ENCODE measurements at regions not wholly inside any gene's neighbourhood (a gene's known extent, or its start where the extent isn't known, plus 50 kb on each side); places are given as distances from the start of the nearest gene placed in this dataset.
"Not testable (repeated sequence)": the region's sequence is repeated elsewhere in the genome, so short reads cannot be mapped to it uniquely, and the experiment has no call there.

DNA sequence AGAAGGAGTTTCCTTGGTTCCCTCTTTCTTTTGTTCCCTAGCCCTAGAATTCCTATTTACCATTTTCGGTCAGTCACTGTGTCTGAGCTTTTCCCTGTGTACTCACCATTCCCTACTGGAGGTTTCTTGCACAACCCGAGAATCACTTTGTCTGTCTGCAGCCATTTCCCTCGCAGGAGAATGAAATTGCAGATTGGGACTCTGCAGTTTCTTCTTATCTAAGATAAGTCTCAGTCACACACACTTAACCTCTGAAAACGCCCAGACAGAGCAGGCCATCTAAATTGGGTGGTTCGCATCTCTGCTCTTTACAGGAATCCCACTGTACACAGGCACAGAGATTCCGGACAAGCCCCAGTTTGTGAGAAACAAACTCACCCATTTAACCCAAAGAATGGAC, 58.6 kb upstream of the CNTNAP2 start:
- no peak for DNase-seq (ENCODE audit: low read depth, low spot score)

DNA sequence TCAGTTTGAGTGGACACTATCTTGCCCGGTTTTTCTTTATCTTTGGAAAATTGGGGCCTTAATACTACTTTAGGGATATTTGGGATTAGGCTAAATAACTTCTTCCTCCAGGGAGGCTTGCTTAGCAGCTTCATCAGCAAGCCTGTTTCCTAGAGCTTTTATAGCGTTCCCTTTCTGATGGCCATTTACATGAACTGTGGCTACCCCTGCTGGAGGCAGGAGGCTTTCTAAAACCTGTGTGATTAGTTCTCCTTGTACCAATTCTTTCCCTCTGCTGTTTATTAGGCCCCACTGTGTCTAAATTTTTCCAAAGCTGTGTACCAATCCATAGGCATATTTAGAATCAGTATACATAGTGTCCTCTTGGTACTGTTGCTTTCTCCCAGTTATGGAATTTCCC, 61.7 kb upstream of the CNTNAP2 start:
- DNase-seq (ENCODE audit: low read depth, low spot score): no peak

DNA sequence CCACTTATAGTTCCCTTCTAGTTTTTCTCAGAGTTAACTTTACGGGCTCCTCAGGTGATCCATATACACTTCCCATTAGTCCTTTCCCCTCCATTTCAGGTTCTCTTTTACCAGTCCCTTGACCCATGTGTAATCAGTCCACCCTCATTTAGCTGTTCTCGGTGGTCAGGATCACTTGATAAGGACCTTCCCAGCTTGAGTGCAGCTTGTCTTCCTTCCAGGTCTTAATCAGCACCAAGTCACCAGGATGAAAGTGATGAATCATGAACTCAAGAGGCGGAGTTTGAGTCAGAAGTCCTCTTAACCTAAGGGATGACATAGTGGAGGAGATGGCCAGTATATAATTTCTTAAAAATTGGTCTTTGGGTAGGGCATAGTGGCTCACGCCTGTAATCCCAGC, 63.1 kb upstream of the CNTNAP2 start:
- no peak for DNase-seq (ENCODE audit: low read depth, low spot score)

DNA sequence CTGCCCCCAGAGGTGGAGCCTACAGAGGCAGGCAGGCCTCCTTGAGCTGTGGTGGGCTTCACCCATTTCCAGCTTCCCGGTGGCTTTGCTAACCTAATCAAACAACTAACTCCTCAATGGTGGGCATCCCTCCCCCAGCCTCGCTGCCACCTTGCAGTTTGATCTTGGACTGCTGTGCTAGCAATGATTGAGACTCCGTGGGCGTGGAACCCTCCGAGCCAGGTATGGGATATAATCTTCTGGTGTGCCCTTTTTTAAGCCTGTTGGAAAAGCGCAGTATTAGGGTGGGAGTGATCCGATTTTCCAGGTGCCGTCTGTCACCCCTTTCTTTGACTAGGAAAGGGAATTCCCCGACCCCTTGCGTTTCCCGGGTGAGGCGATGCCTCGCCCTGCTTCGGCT, 73.3 kb upstream of the CNTNAP2 start:
- DNase-seq (ENCODE audit: low read depth, low spot score): not testable (repeated sequence)

- DNase-seq (ENCODE audit: low read depth, low spot score): no peak
Measured at GRCh38 chr7:146028251-146028750, 88.3 kb upstream of the CNTNAP2 start.

GRCh38 chr7:146027243-146027642, 89.4 kb upstream of the CNTNAP2 start:
- no peak for DNase-seq (ENCODE audit: low read depth, low spot score)

- no peak for DNase-seq (ENCODE audit: low read depth, low spot score)
Measured at GRCh38 chr7:146022776-146023175, 93.8 kb upstream of the CNTNAP2 start.

- DNase-seq (ENCODE audit: low read depth, low spot score): not testable (repeated sequence)
Measured at GRCh38 chr7:146019041-146020004, 97.3 kb upstream of the CNTNAP2 start.

GRCh38 chr7:146017366-146017765, 99.2 kb upstream of the CNTNAP2 start:
- not testable (repeated sequence) for DNase-seq (ENCODE audit: low read depth, low spot score)

DNA sequence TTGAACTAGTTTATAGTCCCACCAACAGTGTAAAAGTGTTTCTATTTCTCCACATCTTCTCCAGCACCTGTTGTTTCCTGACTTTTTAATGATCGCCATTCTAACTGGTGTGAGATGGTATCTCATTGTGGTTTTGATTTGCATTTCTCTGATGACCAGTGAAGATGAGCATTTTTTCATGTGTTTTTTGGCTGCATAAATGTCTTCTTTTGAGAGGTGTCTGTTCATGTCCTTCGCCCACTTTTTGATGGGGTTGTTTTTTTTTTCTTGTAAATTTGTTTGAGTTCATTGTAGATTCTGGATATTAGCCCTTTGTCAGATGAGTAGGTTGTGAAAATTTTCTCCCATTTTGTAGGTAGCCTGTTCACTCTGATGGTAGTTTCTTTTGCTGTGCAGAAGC, 102.4 kb upstream of the CNTNAP2 start:
- DNase-seq (ENCODE audit: low read depth, low spot score): not testable (repeated sequence)

DNA sequence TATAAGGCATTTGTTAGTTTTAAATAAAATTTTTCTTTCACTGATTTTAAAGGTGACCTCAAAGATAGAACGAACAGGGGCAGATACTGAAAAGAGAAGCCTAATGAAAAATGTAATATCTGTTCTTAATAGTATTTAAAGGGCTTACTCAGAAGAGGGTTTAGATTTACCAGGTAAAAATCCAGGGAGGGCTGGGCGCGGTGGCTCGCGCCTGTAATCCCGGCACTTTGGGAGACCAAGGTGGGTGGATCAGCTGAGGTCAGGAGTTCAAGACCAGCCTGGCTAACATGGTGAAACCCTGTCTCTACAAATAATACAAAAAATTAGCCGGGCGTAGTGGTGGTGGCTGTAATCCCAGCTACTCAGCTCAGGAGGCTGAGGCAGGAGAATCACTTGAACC, 108.3 kb upstream of the CNTNAP2 start:
- no peak for DNase-seq (ENCODE audit: low read depth, low spot score)

- no peak for DNase-seq (ENCODE audit: low read depth, low spot score)
Measured at GRCh38 chr7:146004805-146005204, 111.8 kb upstream of the CNTNAP2 start.

DNA sequence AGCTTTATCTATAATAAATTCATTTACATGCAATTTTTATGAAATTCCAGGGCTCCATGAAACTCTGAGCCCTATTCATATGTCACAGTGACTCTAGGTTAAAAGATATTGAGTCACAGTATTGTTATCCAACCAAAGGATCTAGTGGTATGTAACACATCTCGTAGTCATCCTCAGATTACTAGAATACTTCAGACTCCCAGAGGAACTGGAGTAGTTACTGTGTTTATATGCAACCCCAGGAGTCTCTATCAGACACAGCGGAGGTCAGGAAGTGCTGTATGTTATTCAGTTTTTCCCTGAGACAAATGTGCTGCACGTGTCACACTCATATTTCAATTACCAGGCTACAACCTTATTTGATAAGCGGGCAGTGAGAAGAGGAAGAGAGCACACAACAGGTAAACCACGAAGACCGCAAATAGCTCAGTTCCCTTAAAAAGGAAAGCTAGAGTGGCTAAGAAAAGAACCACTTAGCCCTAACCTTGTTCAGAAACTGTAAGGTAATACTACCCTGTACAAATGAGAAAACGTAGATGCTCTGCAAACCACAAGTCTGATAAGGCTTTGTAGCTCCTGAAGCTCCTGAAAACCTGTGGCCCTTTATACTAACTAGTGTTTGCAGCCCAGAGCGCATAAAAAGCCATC, 114.0 kb upstream of the CNTNAP2 start:
- no peak for DNase-seq (ENCODE audit: low read depth, low spot score)

GRCh38 chr7:146002008-146002407, 114.6 kb upstream of the CNTNAP2 start:
- DNase-seq (ENCODE audit: low read depth, low spot score): no peak

DNA sequence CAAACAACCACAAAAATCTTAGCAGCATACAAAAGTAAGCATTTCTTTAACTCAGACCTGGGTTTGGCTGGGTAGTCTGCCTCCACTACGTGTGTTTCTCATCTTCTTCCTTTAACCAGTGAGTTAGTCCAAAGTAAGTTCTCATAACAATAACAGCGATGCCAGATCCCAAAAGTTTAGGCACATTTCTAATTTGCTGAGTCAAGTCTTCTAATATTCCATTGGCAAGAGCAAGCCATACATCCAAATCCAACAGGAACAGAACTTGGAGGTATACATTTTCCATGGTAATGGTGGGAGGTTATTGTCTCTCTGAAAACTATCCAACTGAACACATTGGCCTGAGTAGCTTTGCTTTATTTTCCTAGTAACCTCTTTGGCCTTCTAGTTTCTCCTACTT, 115.7 kb upstream of the CNTNAP2 start:
- no peak for DNase-seq (ENCODE audit: low read depth, low spot score)

GRCh38 chr7:145989469-145989868, 127.1 kb upstream of the CNTNAP2 start:
- no peak for DNase-seq (ENCODE audit: low read depth, low spot score)

- no peak for DNase-seq (ENCODE audit: low read depth, low spot score)
Measured at GRCh38 chr7:145986248-145986874, 130.2 kb upstream of the CNTNAP2 start.

- DNase-seq (ENCODE audit: low read depth, low spot score): no peak
Measured at GRCh38 chr7:145978769-145979168, 137.8 kb upstream of the CNTNAP2 start.

GRCh38 chr7:145959981-145960380, 156.6 kb upstream of the CNTNAP2 start:
- DNase-seq (ENCODE audit: low read depth, low spot score): no peak

DNA sequence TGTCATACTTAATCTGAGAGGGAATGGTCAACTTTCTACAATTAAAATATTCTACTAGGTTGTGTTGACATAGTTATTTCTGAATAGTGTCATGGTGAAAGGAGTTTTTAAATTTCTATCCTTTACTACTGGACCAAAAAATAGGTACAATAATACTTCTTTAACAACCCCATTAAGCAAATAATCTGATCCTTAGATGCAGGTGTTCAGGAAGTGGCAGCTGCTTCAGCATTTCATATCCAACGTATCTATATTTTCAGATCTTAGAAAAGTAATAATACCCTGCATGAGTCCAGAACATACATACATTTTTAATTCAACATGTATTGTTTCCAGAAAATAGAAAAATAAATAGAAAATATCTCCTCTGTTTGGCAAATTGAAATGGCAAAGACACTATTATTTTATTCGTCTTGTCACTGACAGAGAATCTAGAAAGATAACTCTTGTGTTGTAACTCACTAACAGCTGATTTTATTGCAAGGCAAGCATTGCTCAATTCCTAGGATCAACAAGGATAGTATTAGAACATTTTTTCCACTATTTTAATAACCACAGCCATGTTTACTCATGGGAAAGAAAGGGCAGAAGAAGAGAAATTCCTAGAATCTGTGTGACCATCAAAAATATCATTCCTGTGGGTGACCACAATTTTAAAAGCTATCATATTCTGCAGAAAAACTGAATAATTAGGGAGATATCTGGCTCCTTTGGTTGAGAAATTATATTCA, 159.3 kb upstream of the CNTNAP2 start:
- no peak for DNase-seq (ENCODE audit: low read depth, low spot score)

DNA sequence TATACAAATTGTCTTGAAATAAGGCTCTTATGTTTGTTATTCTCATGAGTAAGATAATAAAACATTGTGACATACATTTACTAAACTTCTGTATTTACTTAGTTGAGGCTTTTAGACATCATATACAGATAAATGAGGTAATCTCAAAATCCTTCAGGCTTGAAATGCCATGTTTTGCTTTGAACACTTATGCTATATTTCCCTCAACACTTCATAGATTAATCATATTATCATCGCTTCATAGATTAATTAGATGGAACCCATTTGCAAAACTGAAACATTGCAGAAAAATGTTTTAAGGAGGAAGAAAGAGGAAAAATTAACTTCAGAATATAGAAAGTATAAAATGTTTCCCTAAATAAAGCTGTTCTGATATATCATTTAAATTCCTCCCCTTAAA, 165.0 kb upstream of the CNTNAP2 start:
- no peak for DNase-seq (ENCODE audit: low read depth, low spot score)

DNA sequence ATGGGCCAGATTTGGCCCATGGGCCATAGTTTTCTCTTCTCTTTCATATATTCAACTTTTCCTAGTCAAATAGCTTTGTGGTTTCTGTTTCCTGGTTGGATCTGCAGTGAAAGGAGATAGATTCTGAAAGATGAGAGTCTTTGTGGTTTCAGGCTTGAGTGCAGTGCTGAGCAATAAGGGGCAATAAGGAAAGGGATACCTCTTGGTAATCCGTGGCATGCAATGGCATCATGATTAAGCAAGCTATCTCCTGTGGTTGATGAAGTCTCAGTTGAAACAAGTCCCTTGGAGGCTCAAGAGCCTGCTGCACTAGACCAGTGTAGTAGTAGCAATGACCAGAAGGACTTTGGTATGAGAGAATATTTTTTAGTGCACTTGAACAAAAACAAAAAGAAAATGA, 187.7 kb upstream of the CNTNAP2 start:
- no peak for DNase-seq (ENCODE audit: low read depth, low spot score)
